PC-9 (cell line): ENCODE measurements at regions not wholly inside any gene's neighbourhood (a gene's known extent, or its start where the extent isn't known, plus 50 kb on each side); places are given as distances from the start of the nearest gene placed in this dataset.

Source experiments
- BruUV-seq: library from RNA; stranded (reverse); fragments of 400-500 nt; replicated peaks from 2 replicates; lab custom pipeline; 2021; lab: Mats Ljungman, UMichigan
- CTCF ChIA-PET: fragments of 300-600 bp; sonication (Branson Sonifier 250); formaldehyde crosslinking; loops from one replicate; lab custom pipeline; 2022; ENCODE audit warnings: antibody characterized with exemption; lab: Charles Lee
- POLR2A ChIA-PET: fragments of 300-600 bp; sonication (Branson Sonifier 250); formaldehyde crosslinking; loops from one replicate; lab custom pipeline; 2022; ENCODE audit warnings: antibody characterized with exemption; ENCODE audit not compliant: unreplicated experiment; lab: Charles Lee
- DNase-seq, 2 experiments: peaks; one replicate each; pipeline versions ENCODE4 v3.0.0 to v3.0.0-alpha.2; 2015 to 2022; ENCODE audit warnings: mixed read lengths in 1 of 2
- H2AFZ ChIP-seq: fragments of 200-600 bp; sonication (generic); 2 replicates; pipeline ENCODE4 v1.8.1; 2017; ENCODE audit warnings: antibody characterized with exemption
- H3F3A ChIP-seq: fragments of 200-600 bp; sonication (generic); 2 replicates; pipeline ENCODE4 v1.8.1; 2017; ENCODE audit warnings: antibody characterized with exemption, mild to moderate bottlenecking, low read depth; ENCODE audit not compliant: insufficient read depth
- H3K27ac ChIP-seq: fragments of 200-600 bp; sonication (generic); 2 replicates; pipeline ENCODE4 v1.6.1; 2016; ENCODE audit warnings: mixed run types
- H3K27me3 ChIP-seq: fragments of 200-600 bp; sonication (generic); 2 replicates; pipeline ENCODE4 v1.6.1; 2016; ENCODE audit warnings: low read depth, mixed run types; ENCODE audit not compliant: insufficient read depth
- H3K36me3 ChIP-seq: fragments of 200-600 bp; sonication (generic); 2 replicates; pipeline ENCODE4 v1.6.1; 2016; ENCODE audit warnings: low read depth, mixed run types
- H3K4me1 ChIP-seq: fragments of 200-600 bp; sonication (generic); replicated peaks from 2 replicates; pipeline ENCODE4 v1.6.1; 2016; ENCODE audit warnings: mixed run types; ENCODE audit not compliant: insufficient read depth
- H3K4me2 ChIP-seq: fragments of 200-600 bp; sonication (generic); 2 replicates; pipeline ENCODE4 v1.6.1; 2017; ENCODE audit warnings: mixed run types
- H3K4me3 ChIP-seq: fragments of 200-600 bp; sonication (generic); 2 replicates; pipeline ENCODE4 v1.6.1; 2016; ENCODE audit warnings: mixed run types
- H3K79me2 ChIP-seq: fragments of 200-600 bp; sonication (generic); 2 replicates; pipeline ENCODE4 v1.6.1; 2017; ENCODE audit warnings: low read depth, mixed run types
- H3K9me2 ChIP-seq: fragments of 200-600 bp; sonication (generic); 2 replicates; pipeline ENCODE4 v1.8.1; 2017; ENCODE audit warnings: mild to moderate bottlenecking; ENCODE audit not compliant: insufficient read depth
- H3K9me3 ChIP-seq: fragments of 200-600 bp; sonication (generic); 2 replicates; pipeline ENCODE4 v1.8.1; 2016; ENCODE audit warnings: low read depth; ENCODE audit not compliant: insufficient read depth
- H4K20me1 ChIP-seq: fragments of 200-600 bp; sonication (generic); 2 replicates; pipeline ENCODE4 v1.8.1; 2017; ENCODE audit not compliant: insufficient read depth
- EZH2 ChIP-seq: fragments of 200-600 bp; sonication (generic); IDR thresholded peaks from 2 replicates; pipeline ENCODE4 v1.8.0; 2017; ENCODE audit warnings: antibody characterized with exemption, low read depth
- intact Hi-C: fragments of 100-400 bp; cut with micrococcal nuclease; formaldehyde crosslinking; loops from one replicate; pipeline ENCODE4 v1.10.0; 2022; ENCODE audit not compliant: unreplicated experiment
- TF ChIP-seq, protein P1 (sequence below): fragments of 200-600 bp; sonication (generic); conservative IDR thresholded peaks from 2 replicates; pipeline ENCODE4 v1.6.1; 2017; ENCODE audit warnings: mixed run types, antibody characterized with exemption, mild to moderate bottlenecking, moderate library complexity

DNA sequence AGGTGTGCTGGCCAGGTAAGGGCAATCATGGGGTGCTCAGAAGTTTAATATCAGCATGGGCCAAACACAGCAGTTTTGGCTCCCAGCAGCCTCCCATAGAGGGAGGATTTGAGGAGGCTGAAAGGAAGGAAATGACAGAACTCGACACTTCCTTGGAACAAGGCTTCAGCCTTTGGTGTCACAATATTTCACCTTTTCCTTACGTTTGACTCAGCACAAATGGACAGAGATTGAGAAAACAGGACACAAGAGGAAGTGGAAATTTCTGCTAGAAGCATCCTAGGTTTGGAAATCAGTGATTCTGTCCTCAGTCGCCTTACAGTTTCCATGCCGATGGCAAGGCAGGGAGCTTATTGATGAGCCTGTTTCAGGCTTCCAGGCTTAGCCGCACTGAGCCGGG, 181.4 kb downstream of the MAF start:
- CTCF ChIA-PET = no interaction called here
- no peaks in the 10 kb centered on the region for H4K20me1 ChIP-seq
- DNase-seq = no peak
- H3K27me3 ChIP-seq = peaks cover 69% of the 10 kb centered on the region
- H2AFZ ChIP-seq = no peak overlapping the region; the same call in 1 of the 2 replicates
- POLR2A ChIA-PET = no interaction called here
- no peak overlapping the region for H3K4me2 ChIP-seq
- H3K9me3 ChIP-seq = no peaks in the 10 kb centered on the region
- no peaks in the 10 kb centered on the region for H3K9me2 ChIP-seq
- no peaks in the 10 kb centered on the region for H3K36me3 ChIP-seq
- no peaks in the 10 kb centered on the region for H3F3A ChIP-seq
- H3K4me1 ChIP-seq = no peaks in the 10 kb centered on the region
- intact Hi-C loops = no loop called here
- TF ChIP-seq EZH2 = no peak
- TF ChIP-seq, protein P1, sequence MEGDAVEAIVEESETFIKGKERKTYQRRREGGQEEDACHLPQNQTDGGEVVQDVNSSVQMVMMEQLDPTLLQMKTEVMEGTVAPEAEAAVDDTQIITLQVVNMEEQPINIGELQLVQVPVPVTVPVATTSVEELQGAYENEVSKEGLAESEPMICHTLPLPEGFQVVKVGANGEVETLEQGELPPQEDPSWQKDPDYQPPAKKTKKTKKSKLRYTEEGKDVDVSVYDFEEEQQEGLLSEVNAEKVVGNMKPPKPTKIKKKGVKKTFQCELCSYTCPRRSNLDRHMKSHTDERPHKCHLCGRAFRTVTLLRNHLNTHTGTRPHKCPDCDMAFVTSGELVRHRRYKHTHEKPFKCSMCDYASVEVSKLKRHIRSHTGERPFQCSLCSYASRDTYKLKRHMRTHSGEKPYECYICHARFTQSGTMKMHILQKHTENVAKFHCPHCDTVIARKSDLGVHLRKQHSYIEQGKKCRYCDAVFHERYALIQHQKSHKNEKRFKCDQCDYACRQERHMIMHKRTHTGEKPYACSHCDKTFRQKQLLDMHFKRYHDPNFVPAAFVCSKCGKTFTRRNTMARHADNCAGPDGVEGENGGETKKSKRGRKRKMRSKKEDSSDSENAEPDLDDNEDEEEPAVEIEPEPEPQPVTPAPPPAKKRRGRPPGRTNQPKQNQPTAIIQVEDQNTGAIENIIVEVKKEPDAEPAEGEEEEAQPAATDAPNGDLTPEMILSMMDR = no peak
- no peaks in the 10 kb centered on the region for H3K79me2 ChIP-seq
- no peak overlapping the region for H3K4me3 ChIP-seq
- H3K27ac ChIP-seq = no peak overlapping the region
- BruUV-seq = no TSS peak

DNA sequence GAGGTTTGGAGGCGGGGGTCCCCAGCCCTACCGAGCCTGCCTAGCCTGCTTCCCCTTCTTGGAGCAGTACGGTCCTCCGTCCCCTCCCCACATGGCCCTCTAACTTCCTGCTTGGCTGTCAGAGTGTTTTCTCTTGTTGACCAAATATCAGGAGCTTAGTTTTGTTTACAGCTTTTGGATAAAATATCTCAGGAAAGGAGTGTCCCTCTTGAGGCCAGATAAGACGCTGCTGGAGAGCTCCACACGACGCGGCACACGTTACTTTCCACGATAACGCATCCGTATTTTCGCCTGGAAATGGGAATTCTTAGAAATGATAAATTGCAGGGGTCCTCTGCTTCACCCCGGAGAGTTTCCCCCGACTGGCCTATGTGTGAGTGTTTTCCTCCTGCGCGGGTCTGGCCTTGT, 182.9 kb downstream of the MAF start:
- ChIA-PET POLR2A (no interaction called here), CTCF (no interaction called here)
- no peaks in the 10 kb centered on the region for H3K36me3 ChIP-seq
- TF ChIP-seq, protein P1 = no peak
- TF ChIP-seq EZH2 = no peak
- H3K27me3 ChIP-seq = peaks cover 70% of the 10 kb centered on the region
- no peaks in the 10 kb centered on the region for H3K9me2 ChIP-seq
- no peak overlapping the region for H2AFZ ChIP-seq
- no peaks in the 10 kb centered on the region for H3F3A ChIP-seq
- H3K4me3 ChIP-seq = no peak overlapping the region
- DNase-seq = no peak
- no peaks in the 10 kb centered on the region for H3K4me1 ChIP-seq
- intact Hi-C loops = no loop called here
- H3K79me2 ChIP-seq = no peaks in the 10 kb centered on the region
- H3K4me2 ChIP-seq = no peak overlapping the region
- BruUV-seq = no TSS peak
- H3K9me3 ChIP-seq = no peaks in the 10 kb centered on the region
- H3K27ac ChIP-seq = no peak overlapping the region
- H4K20me1 ChIP-seq = no peaks in the 10 kb centered on the region

DNA sequence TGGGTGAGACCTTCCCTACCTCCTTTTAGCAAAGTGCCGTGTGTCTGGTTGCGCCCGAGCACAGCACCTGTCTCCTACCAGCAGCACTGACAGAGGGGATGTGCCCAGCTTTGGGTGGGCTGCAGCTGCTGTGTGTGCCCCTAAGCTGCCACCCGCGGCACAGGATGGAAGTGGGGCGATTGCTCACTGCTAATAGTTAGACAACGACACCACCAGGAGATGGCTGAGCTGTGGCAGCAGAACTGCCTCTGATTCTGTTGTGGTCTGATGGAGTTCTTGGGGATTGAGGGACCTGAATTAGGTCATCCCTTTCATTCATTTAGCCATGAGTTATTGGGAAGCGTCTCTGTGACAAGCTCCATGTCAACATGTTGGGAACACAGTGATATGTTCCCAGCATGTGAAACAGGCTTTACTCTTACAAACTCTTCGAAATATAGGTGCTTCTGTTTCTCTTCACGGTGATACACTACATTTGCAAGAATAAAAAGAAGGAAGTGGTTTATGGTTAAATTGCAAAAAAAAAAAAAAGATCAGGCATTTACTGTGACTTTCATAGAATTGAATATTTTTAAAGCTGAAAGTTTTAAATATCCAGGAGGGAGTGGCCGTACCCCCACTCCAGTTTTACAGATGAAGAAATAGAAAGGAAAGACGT, 184.4 kb downstream of the MAF start:
- H3K79me2 ChIP-seq = no peaks in the 10 kb centered on the region
- H3K9me3 ChIP-seq = no peaks in the 10 kb centered on the region
- no peaks in the 10 kb centered on the region for H3K36me3 ChIP-seq
- no TSS peak for BruUV-seq
- H3K4me2 ChIP-seq = no peak overlapping the region
- H2AFZ ChIP-seq = no peak overlapping the region
- intact Hi-C loops = no loop called here
- no peak overlapping the region for H3K4me3 ChIP-seq
- H3K9me2 ChIP-seq = no peaks in the 10 kb centered on the region
- peaks cover 60% of the 10 kb centered on the region for H3K27me3 ChIP-seq
- H3K27ac ChIP-seq = no peak overlapping the region
- no peaks in the 10 kb centered on the region for H3F3A ChIP-seq
- H3K4me1 ChIP-seq = no peaks in the 10 kb centered on the region
- H4K20me1 ChIP-seq = no peaks in the 10 kb centered on the region
- TF ChIP-seq, protein P1 = no peak
- DNase-seq = no peak
- ChIA-PET CTCF (no interaction called here), POLR2A (no interaction called here)
